GM23248 (cell line): ENCODE measurements at regions not wholly inside any gene's neighbourhood (a gene's known extent, or its start where the extent isn't known, plus 50 kb on each side); places are given as distances from the start of the nearest gene placed in this dataset.

ENCODE experiments used
- EZH2 ChIP-seq: fragments of 200-600 bp; sonication (generic); IDR thresholded peaks from 2 replicates; pipeline ENCODE4 v1.6.1; 2018; ENCODE audit warnings: antibody characterized with exemption, mild to moderate bottlenecking; ENCODE audit not compliant: insufficient read depth, poor library complexity, severe bottlenecking
- EZH2phosphoT487 ChIP-seq: fragments of 200-600 bp; sonication (generic); IDR thresholded peaks from 2 replicates; pipeline ENCODE4 v1.6.1; 2018; ENCODE audit warnings: antibody characterized with exemption, moderate library complexity, mild to moderate bottlenecking, low read depth; ENCODE audit not compliant: insufficient read depth

GRCh38 chrX:74085642-74086236 is 218.2 kb upstream of the ZCCHC13 start:
- TF ChIP-seq EZH2phosphoT487 (no peak), EZH2 (no peak)
